Thoracic aorta (tissue), 2 donors: ENCODE measurements at regions not wholly inside any gene's neighbourhood (a gene's known extent, or its start where the extent isn't known, plus 50 kb on each side); places are given as distances from the start of the nearest gene placed in this dataset.

Experiments used
- ATAC-seq: fragments of 150-250 bp; one replicate; pipeline ENCODE4 v1.8.0; 2017; ENCODE audit warnings: low read depth; ENCODE audit not compliant: insufficient number of reproducible peaks, low FRiP score
- DNase-seq: peaks from one replicate; pipeline ENCODE4 v3.0.0-alpha.2; 2020; ENCODE audit warnings: low spot score
- H3K27ac ChIP-seq, 2 donors: fragments of 200-600 bp; sonication (generic); 1 replicate in 1 of 2; 2 replicates in 1 of 2; pipeline ENCODE4 v1.5.1; 2016; ENCODE audit warnings: mild to moderate bottlenecking in 2 of 2, moderate library complexity in 2 of 2
- H3K27me3 ChIP-seq: fragments of 200-600 bp; sonication (generic); replicated peaks from 2 replicates; pipeline ENCODE4 v1.6.0; 2016; ENCODE audit warnings: mild to moderate bottlenecking; ENCODE audit not compliant: insufficient read depth
- H3K36me3 ChIP-seq: fragments of 200-600 bp; sonication (generic); one replicate; pipeline ENCODE4 v1.5.1; 2016
- H3K4me1 ChIP-seq, 2 donors: fragments of 200-600 bp; sonication (generic); 1 replicate in 1 of 2; 2 replicates in 1 of 2; pipeline versions ENCODE4 v1.5.1 to v1.6.0; 2016; ENCODE audit warnings: low read depth in 2 of 2, mild to moderate bottlenecking in 1 of 2; ENCODE audit not compliant: control insufficient read depth in 1 of 2
- H3K4me3 ChIP-seq: fragments of 200-600 bp; sonication (generic); 2 replicates; pipeline ENCODE4 v1.5.1; 2016; ENCODE audit warnings: mild to moderate bottlenecking
- H3K9me3 ChIP-seq: fragments of 200-600 bp; sonication (generic); 2 replicates; pipeline ENCODE4 v1.5.1; 2016
- CTCF ChIP-seq: fragments of 200-600 bp; sonication (generic); IDR thresholded peaks from one replicate; pipeline ENCODE4 v1.5.1; 2019; ENCODE audit warnings: antibody characterized with exemption

- no peak overlapping the region for H3K4me3 ChIP-seq
- TF ChIP-seq CTCF = no peak
- no peaks in the 10 kb centered on the region for H3K4me1 ChIP-seq
- ATAC-seq (no peak), DNase-seq (no peak)
- no peaks in the 10 kb centered on the region for H3K27me3 ChIP-seq
- no peak overlapping the region for H3K27ac ChIP-seq
- no peaks in the 10 kb centered on the region for H3K9me3 ChIP-seq
- no peaks in the 10 kb centered on the region for H3K36me3 ChIP-seq
Observed at GRCh38 chr3:160127308-160127707, 97.9 kb upstream of the C3orf80 start.

- H3K9me3 ChIP-seq = no peaks in the 10 kb centered on the region
- no peaks in the 10 kb centered on the region for H3K36me3 ChIP-seq
- no peak overlapping the region for H3K4me3 ChIP-seq
- no peak for DNase-seq
- no peak for ATAC-seq
- H3K27me3 ChIP-seq = no peaks in the 10 kb centered on the region
- no peak overlapping the region for H3K27ac ChIP-seq
- H3K4me1 ChIP-seq = no peaks in the 10 kb centered on the region
- no peak for TF ChIP-seq CTCF
Observed at GRCh38 chr3:160128056-160128455, 97.2 kb upstream of the C3orf80 start.

- no peaks in the 10 kb centered on the region for H3K27me3 ChIP-seq
- ATAC-seq = peak; percentile 66
- no peak for TF ChIP-seq CTCF
- H3K4me3 ChIP-seq = no peak overlapping the region
- H3K4me1 ChIP-seq = no peaks in the 10 kb centered on the region
- no peaks in the 10 kb centered on the region for H3K9me3 ChIP-seq
- no peak overlapping the region for H3K27ac ChIP-seq
- DNase-seq = no peak
- no peaks in the 10 kb centered on the region for H3K36me3 ChIP-seq
Observed at GRCh38 chr3:160129459-160130061, 95.7 kb upstream of the C3orf80 start.

- no peak for TF ChIP-seq CTCF
- no peak for ATAC-seq
- DNase-seq = no peak
- Histone ChIP-seq H3K36me3 (no peaks in the 10 kb centered on the region), H3K4me1 (no peaks in the 10 kb centered on the region), H3K27me3 (no peaks in the 10 kb centered on the region), H3K4me3 (no peak overlapping the region), H3K9me3 (no peaks in the 10 kb centered on the region), H3K27ac (no peak overlapping the region)
Observed at GRCh38 chr3:160130071-160130470, 95.2 kb upstream of the C3orf80 start.

- no peaks in the 10 kb centered on the region for H3K36me3 ChIP-seq
- no peaks in the 10 kb centered on the region for H3K9me3 ChIP-seq
- no peaks in the 10 kb centered on the region for H3K27me3 ChIP-seq
- H3K4me1 ChIP-seq = no peaks in the 10 kb centered on the region
- no peak overlapping the region for H3K4me3 ChIP-seq
- TF ChIP-seq CTCF = no peak
- DNase-seq (no peak), ATAC-seq (no peak)
- H3K27ac ChIP-seq = no peak overlapping the region
Observed at GRCh38 chr3:160130950-160131349, 94.3 kb upstream of the C3orf80 start.
